Keratinocyte (primary cell): ENCODE measurements at regions not wholly inside any gene's neighbourhood (a gene's known extent, or its start where the extent isn't known, plus 50 kb on each side); places are given as distances from the start of the nearest gene placed in this dataset.

Experiments
- DNase-seq: peaks from one replicate; pipeline ENCODE4 v3.0.0-alpha.2; 2011; ENCODE audit warnings: low read depth, missing footprints, low spot score
- FAIRE-seq: peaks from 2 replicates; lab custom pipeline; 2011; peaks lifted over from hg19 to GRCh38; lab: Jason Lieb, UNC
- H2AFZ ChIP-seq: 2 replicates; pipeline ENCODE4 v1.6.0; 2012; ENCODE audit warnings: low read length, control low read depth, inconsistent platforms; ENCODE audit not compliant: control insufficient read depth
- H3K27ac ChIP-seq: 2 replicates; pipeline ENCODE4 v1.5.1; 2011; ENCODE audit warnings: low read length; ENCODE audit not compliant: control insufficient read depth, insufficient read depth
- H3K27me3 ChIP-seq: 3 replicates; pipeline ENCODE4 v1.6.0; 2011; ENCODE audit warnings: low read length; ENCODE audit not compliant: control insufficient read depth, insufficient read depth; ENCODE audit errors: extremely low read depth
- H3K36me3 ChIP-seq, 2 experiments: 2 replicates in 1 of 2; 3 replicates in 1 of 2; pipeline ENCODE4 v1.5.1; 2011; ENCODE audit warnings: low read length in 2 of 2, mild to moderate bottlenecking in 1 of 2; ENCODE audit not compliant: control insufficient read depth in 2 of 2, insufficient read depth in 2 of 2; ENCODE audit errors: extremely low read depth in 1 of 2
- H3K4me1 ChIP-seq: 3 replicates; pipeline ENCODE4 v1.5.1; 2011; ENCODE audit warnings: low read length; ENCODE audit not compliant: control insufficient read depth, insufficient read depth; ENCODE audit errors: extremely low read depth
- H3K4me2 ChIP-seq: 3 replicates; pipeline ENCODE4 v1.6.0; 2011; ENCODE audit warnings: low read depth, low read length; ENCODE audit not compliant: control insufficient read depth, insufficient read depth; ENCODE audit errors: extremely low read depth
- H3K4me3 ChIP-seq, 3 experiments: fragments of 200-600 bp in 1 of 3; sonication (generic) in 1 of 3; 2 replicates in 2 of 3; 3 replicates in 1 of 3; pipeline ENCODE4 v1.5.1; 2011 to 2016; ENCODE audit warnings: low read length in 3 of 3, mild to moderate bottlenecking in 3 of 3, control low read depth in 2 of 3, inconsistent platforms in 1 of 3, low read depth in 1 of 3, mixed read lengths in 1 of 3, mixed run types in 1 of 3, moderate library complexity in 1 of 3; ENCODE audit not compliant: control insufficient read depth in 2 of 3, insufficient read depth in 2 of 3; ENCODE audit errors: extremely low read depth in 1 of 3
- H3K79me2 ChIP-seq: 2 replicates; pipeline ENCODE4 v1.6.0; 2012; ENCODE audit warnings: low read length; ENCODE audit not compliant: control insufficient read depth, insufficient read depth
- H3K9ac ChIP-seq: 3 replicates; pipeline ENCODE4 v1.6.0; 2011; ENCODE audit warnings: low read length; ENCODE audit not compliant: control insufficient read depth, insufficient read depth; ENCODE audit errors: extremely low read depth
- H3K9me1 ChIP-seq: 3 replicates; pipeline ENCODE4 v1.6.0; 2011; ENCODE audit warnings: low read length; ENCODE audit not compliant: control insufficient read depth, insufficient read depth; ENCODE audit errors: extremely low read depth
- H3K9me3 ChIP-seq: 2 replicates; pipeline ENCODE4 v1.5.1; 2012; ENCODE audit warnings: low read depth, low read length; ENCODE audit not compliant: control insufficient read depth
- H4K20me1 ChIP-seq: 3 replicates; pipeline ENCODE4 v1.6.0; 2011; ENCODE audit warnings: low read length; ENCODE audit not compliant: control insufficient read depth, insufficient read depth; ENCODE audit errors: extremely low read depth
- EZH2 ChIP-seq: IDR thresholded peaks from one replicate; pipeline ENCODE4 v1.6.1; 2012; ENCODE audit warnings: inconsistent platforms, mild to moderate bottlenecking, low read length, moderate library complexity
- dilution Hi-C: fragments of 300-500 bp; cut with MboI; formaldehyde crosslinking; loops from one replicate; pipeline ENCODE4 v1.7.0; 2020; ENCODE audit warnings: low sequenced_read_pairs; ENCODE audit not compliant: extremely low pct_ligation_motif_present
- TF ChIP-seq, protein P1 (sequence below), 3 experiments: IDR thresholded peaks in 1 of 3; conservative IDR thresholded peaks in 1 of 3; optimal IDR thresholded peaks in 1 of 3; 2 replicates in 2 of 3; 3 replicates in 1 of 3; pipeline versions ENCODE3 to v1.5.1; 2011; ENCODE audit warnings: low read length in 3 of 3, mild to moderate bottlenecking in 3 of 3, moderate library complexity in 2 of 3, control low read depth in 1 of 3, inconsistent platforms in 1 of 3; ENCODE audit not compliant: insufficient read depth in 2 of 3; ENCODE audit errors: extremely low read depth in 1 of 3

DNA sequence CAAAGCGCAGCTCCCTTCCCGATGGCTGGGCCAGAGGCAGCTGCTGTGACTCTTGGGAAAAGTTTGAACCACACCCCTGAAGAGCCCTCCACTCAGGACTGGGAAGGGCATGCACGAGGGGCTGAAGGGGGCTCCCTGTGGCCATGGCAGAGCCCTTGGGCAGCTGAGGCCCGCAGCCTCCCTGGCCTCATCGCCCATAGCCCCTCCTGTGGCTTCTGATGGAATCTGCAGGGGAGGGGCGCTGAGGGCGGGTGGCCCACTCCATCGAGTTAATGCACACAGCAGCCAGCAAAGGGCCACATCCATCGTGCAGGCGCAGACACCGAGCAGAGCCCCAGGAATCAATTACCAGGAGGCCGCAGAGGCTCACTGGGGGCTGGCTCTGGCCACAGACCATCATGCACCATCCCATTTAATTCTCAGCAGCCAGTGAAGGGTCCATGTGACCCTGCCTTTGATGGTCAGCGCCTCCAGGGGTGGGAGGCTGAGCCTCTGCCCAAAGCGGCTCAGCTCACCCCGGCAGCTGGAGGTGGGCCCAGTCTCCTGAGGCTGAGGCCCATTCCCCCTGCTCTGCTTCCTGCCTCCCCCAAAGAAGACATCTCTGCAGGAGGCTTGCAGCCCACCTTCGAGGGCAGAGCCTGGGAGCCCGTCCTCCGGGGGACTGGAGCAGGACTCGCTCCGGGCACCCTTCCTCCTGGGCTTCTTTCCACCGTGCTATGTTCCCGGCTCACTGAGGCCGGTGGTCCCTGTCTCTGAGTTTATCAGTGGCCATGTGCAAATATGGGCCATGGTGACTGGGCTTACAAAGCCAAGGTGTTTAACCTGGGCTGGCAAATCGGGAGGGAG, 1410.2 kb downstream of the BRD1 start:
- FAIRE-seq: no peak
- Histone ChIP-seq H3K79me2 (no peaks in the 10 kb centered on the region), H3K36me3 (no peaks in the 10 kb centered on the region), H3K9ac (no peak overlapping the region), H4K20me1 (no peaks in the 10 kb centered on the region), H3K4me3 (no peak overlapping the region), H3K27ac (no peak overlapping the region), H3K4me1 (no peaks in the 10 kb centered on the region), H3K27me3 (no peaks in the 10 kb centered on the region), H3K9me3 (peaks cover 2% of the 10 kb centered on the region), H3K4me2 (no peak overlapping the region), H3K9me1 (no peaks in the 10 kb centered on the region), H2AFZ (no peak overlapping the region)
- no peak for DNase-seq
- dilution Hi-C loops: no loop called here
- TF ChIP-seq, protein P1, sequence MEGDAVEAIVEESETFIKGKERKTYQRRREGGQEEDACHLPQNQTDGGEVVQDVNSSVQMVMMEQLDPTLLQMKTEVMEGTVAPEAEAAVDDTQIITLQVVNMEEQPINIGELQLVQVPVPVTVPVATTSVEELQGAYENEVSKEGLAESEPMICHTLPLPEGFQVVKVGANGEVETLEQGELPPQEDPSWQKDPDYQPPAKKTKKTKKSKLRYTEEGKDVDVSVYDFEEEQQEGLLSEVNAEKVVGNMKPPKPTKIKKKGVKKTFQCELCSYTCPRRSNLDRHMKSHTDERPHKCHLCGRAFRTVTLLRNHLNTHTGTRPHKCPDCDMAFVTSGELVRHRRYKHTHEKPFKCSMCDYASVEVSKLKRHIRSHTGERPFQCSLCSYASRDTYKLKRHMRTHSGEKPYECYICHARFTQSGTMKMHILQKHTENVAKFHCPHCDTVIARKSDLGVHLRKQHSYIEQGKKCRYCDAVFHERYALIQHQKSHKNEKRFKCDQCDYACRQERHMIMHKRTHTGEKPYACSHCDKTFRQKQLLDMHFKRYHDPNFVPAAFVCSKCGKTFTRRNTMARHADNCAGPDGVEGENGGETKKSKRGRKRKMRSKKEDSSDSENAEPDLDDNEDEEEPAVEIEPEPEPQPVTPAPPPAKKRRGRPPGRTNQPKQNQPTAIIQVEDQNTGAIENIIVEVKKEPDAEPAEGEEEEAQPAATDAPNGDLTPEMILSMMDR (optimal IDR thresholded peaks at IDR 0.05 in 1 of 3, IDR thresholded peaks at IDR 0.05 in 1 of 3, conservative IDR thresholded peaks at IDR 0.05 in 1 of 3; ENCODE audit: extremely low read depth in 1 of 3, insufficient read depth in 2 of 3, low read length in 3 of 3): no peak
- no peak for TF ChIP-seq EZH2

DNA sequence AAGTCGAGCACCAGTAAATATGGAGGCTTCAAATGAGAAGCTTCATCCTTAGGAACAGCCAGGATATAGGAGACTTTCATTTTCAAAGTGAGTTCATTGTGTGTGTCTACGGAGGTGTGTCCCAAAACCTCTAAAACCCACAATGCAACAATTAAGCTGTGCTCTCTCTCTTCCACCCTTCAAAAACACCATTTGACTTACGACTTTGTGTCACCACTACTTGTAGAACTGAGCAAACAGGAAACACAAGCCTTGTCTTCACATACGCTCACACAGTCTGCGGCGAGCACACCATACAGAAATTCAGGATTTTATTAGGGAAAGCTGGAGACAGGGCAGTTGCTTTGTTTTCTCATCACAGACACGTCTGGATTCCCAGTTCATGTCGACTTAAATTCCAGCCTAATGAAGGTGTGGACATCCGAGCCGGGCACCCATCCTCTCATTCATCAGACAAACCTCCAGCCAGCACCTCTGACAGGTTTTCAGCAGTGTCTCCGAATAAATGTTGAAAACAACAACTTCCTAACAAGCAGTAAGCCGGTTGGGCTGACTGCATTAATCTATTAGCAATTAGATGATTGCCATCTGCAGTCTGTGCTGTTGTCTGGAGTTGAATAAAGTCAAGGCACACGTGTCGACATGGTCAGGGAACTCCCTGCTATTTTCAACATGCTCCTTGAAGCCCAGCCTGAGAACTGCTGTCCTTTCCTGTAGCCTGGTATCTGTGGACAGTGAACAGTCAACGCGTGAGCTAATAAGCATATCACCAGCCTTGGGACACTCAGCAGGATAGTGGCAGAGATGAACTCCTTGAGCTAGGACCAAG, 1411.1 kb downstream of the BRD1 start:
- dilution Hi-C loops: no loop called here
- no peak overlapping the region for H3K27ac ChIP-seq
- DNase-seq (no peak), FAIRE-seq (no peak)
- no peaks in the 10 kb centered on the region for H4K20me1 ChIP-seq
- H3K9me1 ChIP-seq: no peaks in the 10 kb centered on the region
- peaks cover 2% of the 10 kb centered on the region for H3K9me3 ChIP-seq
- no peak overlapping the region for H3K9ac ChIP-seq
- no peak overlapping the region for H3K4me2 ChIP-seq
- H3K4me1 ChIP-seq: no peaks in the 10 kb centered on the region
- H3K4me3 ChIP-seq: no peak overlapping the region
- H2AFZ ChIP-seq: no peak overlapping the region
- no peaks in the 10 kb centered on the region for H3K79me2 ChIP-seq
- H3K36me3 ChIP-seq: no peaks in the 10 kb centered on the region
- TF ChIP-seq, protein P1 (optimal IDR thresholded peaks at IDR 0.05 in 1 of 3, IDR thresholded peaks at IDR 0.05 in 1 of 3, conservative IDR thresholded peaks at IDR 0.05 in 1 of 3; ENCODE audit: extremely low read depth in 1 of 3, insufficient read depth in 2 of 3, low read length in 3 of 3): no peak
- no peak for TF ChIP-seq EZH2
- no peaks in the 10 kb centered on the region for H3K27me3 ChIP-seq
